Fibroblast of skin of left biceps (primary cell): ENCODE measurements at regions not wholly inside any gene's neighbourhood (a gene's known extent, or its start where the extent isn't known, plus 50 kb on each side); places are given as distances from the start of the nearest gene placed in this dataset.

ENCODE experiments used
- DNase-seq, 2 experiments: peaks; one replicate each; pipeline ENCODE4 v3.0.0-alpha.2; 2013; ENCODE audit warnings: low read depth in 2 of 2

- no peak for DNase-seq
Measured at GRCh38 chr14:101135796-101136742, 232.5 kb upstream of the RTL1 start.

- no peak for DNase-seq
Measured at GRCh38 chr14:101137234-101137633, 233.7 kb upstream of the RTL1 start.

- DNase-seq: no peak
Measured at GRCh38 chr14:101147848-101148247, 244.3 kb upstream of the RTL1 start.

GRCh38 chr14:101150039-101150610 lies 246.6 kb upstream of the RTL1 start:
- DNase-seq: no peak

GRCh38 chr14:101151226-101151926 lies 247.9 kb upstream of the RTL1 start:
- DNase-seq: no peak

GRCh38 chr14:101151927-101152305 lies 248.4 kb upstream of the RTL1 start:
- DNase-seq: no peak

- no peak for DNase-seq
Measured at GRCh38 chr14:101152855-101153254, 249.3 kb upstream of the RTL1 start.

GRCh38 chr14:101153691-101154090 lies 250.2 kb upstream of the RTL1 start:
- DNase-seq: no peak

- DNase-seq: no peak
Measured at GRCh38 chr14:101155575-101155974, 252.1 kb upstream of the RTL1 start.

GRCh38 chr14:101167428-101167827 lies 263.9 kb upstream of the RTL1 start:
- no peak for DNase-seq

GRCh38 chr14:101169267-101169666 lies 265.7 kb upstream of the RTL1 start:
- DNase-seq: no peak

- no peak for DNase-seq
Measured at GRCh38 chr14:101171650-101172049, 268.1 kb upstream of the RTL1 start.

- DNase-seq: no peak
Measured at GRCh38 chr14:101173698-101174521, 270.4 kb upstream of the RTL1 start.

- no peak for DNase-seq
Measured at GRCh38 chr14:101174522-101174838, 271.0 kb upstream of the RTL1 start.

- DNase-seq: no peak
Measured at GRCh38 chr14:101174980-101175606, 271.6 kb upstream of the RTL1 start.

GRCh38 chr14:101175731-101176534 lies 272.4 kb upstream of the RTL1 start:
- DNase-seq: no peak

GRCh38 chr14:101176535-101177205 lies 273.1 kb upstream of the RTL1 start:
- DNase-seq: no peak

GRCh38 chr14:101177301-101177971 lies 273.9 kb upstream of the RTL1 start:
- no peak for DNase-seq
